ENCODE measurements at regions not wholly inside any gene's neighbourhood (a gene's known extent, or its start where the extent isn't known, plus 50 kb on each side); places are given as distances from the start of the nearest gene placed in this dataset.

GRCh38 chr12:24407884-24408283 lies 458.4 kb upstream of the SOX5 start:
- TF ChIP-seq EZH2phosphoT487 (IDR thresholded peaks at IDR 0.05; ENCODE audit: low read depth) (no peak), CTCF (IDR thresholded peaks at IDR 0.05; ENCODE audit: low read depth, low read length) (no peak)

All from OCI-LY3 (cell line).